ENCODE measurements at regions not wholly inside any gene's neighbourhood (a gene's known extent, or its start where the extent isn't known, plus 50 kb on each side); places are given as distances from the start of the nearest gene placed in this dataset.
"Not testable (repeated sequence)": the region's sequence is repeated elsewhere in the genome, so short reads cannot be mapped to it uniquely, and the experiment has no call there.

- Histone ChIP-seq H3K36me3 (ENCODE audit: insufficient read depth, low read length) (no peaks in the 10 kb centered on the region), H3K27ac (ENCODE audit: low read depth in 1 of 2, low read length in 2 of 2) (no peak overlapping the region), H3K27me3 (ENCODE audit: control insufficient read depth in 1 of 2, insufficient read depth in 2 of 2, low read length in 2 of 2) (no peaks in the 10 kb centered on the region), H3K4me3 (ENCODE audit: low read length) (no peak overlapping the region), H3K4me1 (ENCODE audit: insufficient read depth, low read length) (no peaks in the 10 kb centered on the region), H3K9me3 (ENCODE audit: control insufficient read depth in 1 of 2, insufficient read depth in 1 of 2, low read length in 2 of 2) (peaks cover 0 to 4% of the 10 kb centered on the region in 2 experiments)
- CTCF ChIA-PET, result no interaction called here
- TF ChIP-seq CTCF (IDR thresholded peaks at IDR 0.05), result no peak
- intact Hi-C loops (cut with DNase I, micrococcal nuclease), result no loop called here
- DNase-seq (peak in 2 of 14 experiments; percentile 9 to 27), ATAC-seq (ENCODE audit: poor library complexity) (no peak)
- Mint-ChIP-seq H3K27me3 (no peaks in the 10 kb centered on the region), H3K36me3 (ENCODE audit: low read depth) (peaks cover 10% of the 10 kb centered on the region), H3K4me1 (ENCODE audit: low read depth) (peaks cover 10% of the 10 kb centered on the region), H3K27ac (no peak overlapping the region), H3K4me3 (no peak overlapping the region), H3K9me3 (peaks cover 13% of the 10 kb centered on the region)
- POLR2A ChIA-PET, result no interaction called here
Observed at GRCh38 chr3:20280257-20280656, 94.3 kb upstream of the SGO1 start.

GRCh38 chr3:20265977-20266376 lies 80.0 kb upstream of the SGO1 start:
- H3K4me1 Mint-ChIP-seq (ENCODE audit: low read depth); DNase-seq; CTCF ChIA-PET; H3K27me3 Mint-ChIP-seq; H3K4me3 ChIP-seq (ENCODE audit: low read length); intact Hi-C loops (cut with DNase I, micrococcal nuclease); H3K9me3 ChIP-seq (ENCODE audit: control insufficient read depth in 1 of 2, insufficient read depth in 1 of 2, low read length in 2 of 2); ATAC-seq (ENCODE audit: poor library complexity); H3K4me1 ChIP-seq (ENCODE audit: insufficient read depth, low read length); H3K36me3 ChIP-seq (ENCODE audit: insufficient read depth, low read length); H3K27ac Mint-ChIP-seq; H3K27ac ChIP-seq (ENCODE audit: low read depth in 1 of 2, low read length in 2 of 2); POLR2A ChIA-PET; H3K27me3 ChIP-seq (ENCODE audit: control insufficient read depth in 1 of 2, insufficient read depth in 2 of 2, low read length in 2 of 2); H3K4me3 Mint-ChIP-seq: not testable (repeated sequence)
- peaks cover 11% of the 10 kb centered on the region for H3K9me3 Mint-ChIP-seq
- H3K36me3 Mint-ChIP-seq (ENCODE audit: low read depth), result peaks cover 34% of the 10 kb centered on the region

GRCh38 chr3:20264900-20265567 lies 79.0 kb upstream of the SGO1 start:
- no peak for TF ChIP-seq CTCF (IDR thresholded peaks at IDR 0.05)
- no peaks in the 10 kb centered on the region for H3K27me3 ChIP-seq (ENCODE audit: control insufficient read depth in 1 of 2, insufficient read depth in 2 of 2, low read length in 2 of 2)
- Mint-ChIP-seq H3K27me3 (no peaks in the 10 kb centered on the region), H3K9me3 (peaks cover 11% of the 10 kb centered on the region), H3K36me3 (ENCODE audit: low read depth) (peaks cover 27% of the 10 kb centered on the region), H3K4me3 (no peak overlapping the region), H3K27ac (no peak overlapping the region), H3K4me1 (ENCODE audit: low read depth) (no peaks in the 10 kb centered on the region)
- ChIA-PET POLR2A (no interaction called here), CTCF (no interaction called here)
- no peak for DNase-seq
- intact Hi-C loops (cut with DNase I, micrococcal nuclease), result no loop called here
- H3K36me3 ChIP-seq (ENCODE audit: insufficient read depth, low read length), result no peaks in the 10 kb centered on the region
- no peaks in the 10 kb centered on the region for H3K4me1 ChIP-seq (ENCODE audit: insufficient read depth, low read length)
- H3K27ac ChIP-seq (ENCODE audit: low read depth in 1 of 2, low read length in 2 of 2), result no peak overlapping the region
- no peak for ATAC-seq (ENCODE audit: poor library complexity)
- H3K9me3 ChIP-seq (ENCODE audit: control insufficient read depth in 1 of 2, insufficient read depth in 1 of 2, low read length in 2 of 2), result peaks cover 0 to 4% of the 10 kb centered on the region in 2 experiments
- no peak overlapping the region for H3K4me3 ChIP-seq (ENCODE audit: low read length)

GRCh38 chr3:20258371-20258770 lies 72.4 kb upstream of the SGO1 start:
- H3K4me3 ChIP-seq (ENCODE audit: low read length), result no peak overlapping the region
- ChIA-PET POLR2A (no interaction called here), CTCF (no interaction called here)
- no peak overlapping the region for H3K27ac ChIP-seq (ENCODE audit: low read depth in 1 of 2, low read length in 2 of 2)
- H3K27me3 Mint-ChIP-seq, result no peaks in the 10 kb centered on the region
- H3K27me3 ChIP-seq (ENCODE audit: control insufficient read depth in 1 of 2, insufficient read depth in 2 of 2, low read length in 2 of 2), result no peaks in the 10 kb centered on the region
- H3K9me3 ChIP-seq (ENCODE audit: control insufficient read depth in 1 of 2, insufficient read depth in 1 of 2, low read length in 2 of 2), result peaks cover 0 to 11% of the 10 kb centered on the region in 2 experiments
- H3K9me3 Mint-ChIP-seq, result peaks cover 4% of the 10 kb centered on the region
- peaks cover 3% of the 10 kb centered on the region for H3K36me3 Mint-ChIP-seq (ENCODE audit: low read depth)
- no peak overlapping the region for H3K4me3 Mint-ChIP-seq
- no peak for TF ChIP-seq CTCF (IDR thresholded peaks at IDR 0.05)
- ATAC-seq (ENCODE audit: poor library complexity), result no peak
- H3K4me1 Mint-ChIP-seq (ENCODE audit: low read depth), result no peaks in the 10 kb centered on the region
- no peak overlapping the region for H3K27ac Mint-ChIP-seq
- no peaks in the 10 kb centered on the region for H3K36me3 ChIP-seq (ENCODE audit: insufficient read depth, low read length)
- H3K4me1 ChIP-seq (ENCODE audit: insufficient read depth, low read length), result no peaks in the 10 kb centered on the region
- intact Hi-C loops (cut with DNase I, micrococcal nuclease), result no loop called here
- DNase-seq, result no peak
